IMR-90 (cell line): ENCODE measurements at regions not wholly inside any gene's neighbourhood (a gene's known extent, or its start where the extent isn't known, plus 50 kb on each side); places are given as distances from the start of the nearest gene placed in this dataset.

ENCODE experiments used
- ATAC-seq: fragments of 200-7000 bp; cut with Tn5 transposase; 2 replicates; pipeline ENCODE4 v1.9.1; 2020; ENCODE audit warnings: low read depth, mild to moderate bottlenecking, moderate library complexity
- BruUV-seq: library from RNA; stranded (reverse); fragments of 400-500 nt; replicated peaks from 2 replicates; lab custom pipeline; 2021; lab: Mats Ljungman, UMichigan
- CTCF ChIA-PET: fragments of 300-600 bp; formaldehyde crosslinking; extraction: SDS; loops from one replicate; lab custom pipeline; 2021; ENCODE audit warnings: antibody characterized with exemption; lab: Yijun Ruan, JAX
- POLR2A ChIA-PET: fragments of 300-600 bp; sonication (Branson Sonifier 250); formaldehyde crosslinking; loops from one replicate; lab custom pipeline; 2022; ENCODE audit warnings: antibody characterized with exemption; ENCODE audit not compliant: unreplicated experiment; lab: Charles Lee
- DNase-seq: peaks from one replicate; pipeline ENCODE4 v3.0.0; 2013
- H2AFZ ChIP-seq: replicated peaks from 2 replicates; pipeline ENCODE3; 2013; ENCODE audit warnings: low read length, mild to moderate bottlenecking; ENCODE audit not compliant: poor library complexity
- H2AK5ac ChIP-seq: 2 replicates; pipeline ENCODE4 v1.6.1; 2013; ENCODE audit warnings: low read depth, low read length, inconsistent platforms
- H2AK9ac ChIP-seq: replicated peaks from 2 replicates; pipeline ENCODE3; 2013; ENCODE audit warnings: mild to moderate bottlenecking, low read depth, low read length, moderate library complexity; ENCODE audit not compliant: poor library complexity
- H2BK120ac ChIP-seq: 2 replicates; pipeline ENCODE4 v1.6.1; 2013; ENCODE audit warnings: low read depth, low read length, inconsistent platforms
- H2BK15ac ChIP-seq: 3 replicates; pipeline ENCODE4 v1.6.1; 2013; ENCODE audit warnings: low read depth, low read length, inconsistent platforms
- H2BK20ac ChIP-seq: 2 replicates; pipeline ENCODE4 v1.6.1; 2013; ENCODE audit warnings: low read depth, mild to moderate bottlenecking, inconsistent platforms, low read length, moderate library complexity
- H2BK5ac ChIP-seq: 2 replicates; pipeline ENCODE4 v1.6.1; 2013; ENCODE audit warnings: mild to moderate bottlenecking, low read depth, low read length, inconsistent platforms; ENCODE audit not compliant: poor library complexity, severe bottlenecking
- H3K14ac ChIP-seq: replicated peaks from 2 replicates; pipeline ENCODE4 v1.6.1; 2013; ENCODE audit warnings: low read depth, low read length, inconsistent platforms
- H3K18ac ChIP-seq: 2 replicates; pipeline ENCODE4 v1.6.1; 2013; ENCODE audit warnings: low read depth, low read length, control low read depth
- H3K23ac ChIP-seq: 2 replicates; pipeline ENCODE4 v1.6.1; 2013; ENCODE audit warnings: low read depth, low read length, inconsistent platforms
- H3K27ac ChIP-seq: 2 replicates; pipeline ENCODE4 v1.5.1; 2013; ENCODE audit warnings: mild to moderate bottlenecking, control low read depth, low read length; ENCODE audit not compliant: insufficient read depth
- H3K27me3 ChIP-seq: 2 replicates; pipeline ENCODE4 v1.6.1; 2013; ENCODE audit warnings: low read length; ENCODE audit not compliant: control insufficient read depth, insufficient read depth
- H3K36me3 ChIP-seq: 2 replicates; pipeline ENCODE4 v1.6.1; 2013; ENCODE audit warnings: low read length, mixed read lengths; ENCODE audit not compliant: control insufficient read depth, insufficient read depth
- H3K4ac ChIP-seq: 2 replicates; pipeline ENCODE4 v1.6.1; 2013; ENCODE audit warnings: low read depth, low read length, inconsistent platforms
- H3K4me1 ChIP-seq: 2 replicates; pipeline ENCODE4 v1.6.1; 2013; ENCODE audit warnings: low read length, mixed read lengths; ENCODE audit not compliant: control insufficient read depth, insufficient read depth
- H3K4me2 ChIP-seq: 2 replicates; pipeline ENCODE4 v1.6.1; 2013; ENCODE audit warnings: low read depth, mild to moderate bottlenecking, control low read depth, low read length, moderate library complexity
- H3K4me3 ChIP-seq: 2 replicates; pipeline ENCODE4 v1.5.1; 2013; ENCODE audit warnings: low read depth, mild to moderate bottlenecking, control low read depth, low read length, moderate library complexity; ENCODE audit not compliant: insufficient read depth
- H3K56ac ChIP-seq: 2 replicates; pipeline ENCODE4 v1.6.1; 2013; ENCODE audit warnings: low read length, inconsistent platforms; ENCODE audit not compliant: insufficient read depth; ENCODE audit errors: extremely low read depth
- H3K79me1 ChIP-seq, 2 experiments: 2 replicates each; pipeline ENCODE4 v1.6.1; 2013; ENCODE audit warnings: low read length in 2 of 2, inconsistent platforms in 1 of 2, low read depth in 1 of 2
- H3K9ac ChIP-seq: 2 replicates; pipeline ENCODE4 v1.6.1; 2013; ENCODE audit warnings: low read depth, low read length, control low read depth
- H3K9me1 ChIP-seq: 2 replicates; pipeline ENCODE4 v1.6.1; 2013; ENCODE audit warnings: low read length, inconsistent platforms; ENCODE audit not compliant: insufficient read depth
- H3K9me3 ChIP-seq: 2 replicates; pipeline ENCODE4 v1.6.1; 2013; ENCODE audit warnings: low read length; ENCODE audit not compliant: control insufficient read depth, insufficient read depth
- H4K20me1 ChIP-seq: 2 replicates; pipeline ENCODE4 v1.6.1; 2013; ENCODE audit warnings: low read length, inconsistent platforms; ENCODE audit not compliant: insufficient read depth
- H4K5ac ChIP-seq: 2 replicates; pipeline ENCODE4 v1.6.1; 2013; ENCODE audit warnings: mild to moderate bottlenecking, low read depth, low read length, control low read depth
- H4K8ac ChIP-seq, 2 experiments: 2 replicates each; pipeline ENCODE4 v1.6.1; 2013; ENCODE audit warnings: low read depth in 2 of 2, low read length in 2 of 2, control low read depth in 1 of 2, inconsistent platforms in 1 of 2
- H4K91ac ChIP-seq: 2 replicates; pipeline ENCODE4 v1.6.1; 2013; ENCODE audit warnings: low read depth, low read length, inconsistent platforms; ENCODE audit not compliant: insufficient read depth
- BHLHE40 ChIP-seq: fragments of 150-350 bp; IDR thresholded peaks from 2 replicates; pipeline ENCODE4 v1.6.1; 2016; ENCODE audit warnings: mild to moderate bottlenecking, low read depth, low read length
- CEBPB ChIP-seq: IDR thresholded peaks from 2 replicates; pipeline ENCODE4 v1.6.1; 2012; ENCODE audit warnings: low read depth, low read length, improper control_type of control experiment
- CHD1 ChIP-seq: IDR thresholded peaks from 2 replicates; pipeline ENCODE4 v1.6.1; 2012; ENCODE audit warnings: low read depth, low read length, improper control_type of control experiment
- CTCF ChIP-seq: conservative IDR thresholded peaks from 2 replicates; pipeline ENCODE4 v1.5.1; 2012; ENCODE audit warnings: mild to moderate bottlenecking, low read depth, low read length, improper control_type of control experiment
- FOS ChIP-seq: fragments of 150-350 bp; IDR thresholded peaks from 2 replicates; pipeline ENCODE4 v1.6.1; 2016; ENCODE audit warnings: low read depth, low read length
- MAFK ChIP-seq: IDR thresholded peaks from 2 replicates; pipeline ENCODE4 v1.6.1; 2012; ENCODE audit warnings: low read depth, low read length, improper control_type of control experiment
- MAZ ChIP-seq: IDR thresholded peaks from 2 replicates; pipeline ENCODE4 v1.6.1; 2012; ENCODE audit warnings: low read depth, mild to moderate bottlenecking, low read length, improper control_type of control experiment, moderate library complexity, borderline replicate concordance
- MXI1 ChIP-seq: IDR thresholded peaks from 2 replicates; pipeline ENCODE4 v1.6.1; 2012; ENCODE audit warnings: low read depth, mild to moderate bottlenecking, low read length, moderate library complexity, borderline replicate concordance
- NFE2L2 ChIP-seq: fragments of 150-350 bp; IDR thresholded peaks from 2 replicates; pipeline ENCODE4 v1.6.1; 2016; ENCODE audit warnings: low read depth, mild to moderate bottlenecking, low read length
- POLR2A ChIP-seq: IDR thresholded peaks from 2 replicates; pipeline ENCODE4 v1.6.1; 2012; ENCODE audit warnings: mild to moderate bottlenecking, low read depth, low read length
- RAD21 ChIP-seq: IDR thresholded peaks from 2 replicates; pipeline ENCODE4 v1.6.1; 2012; ENCODE audit warnings: low read length, improper control_type of control experiment
- RCOR1 ChIP-seq: IDR thresholded peaks from 2 replicates; pipeline ENCODE4 v1.6.1; 2012; ENCODE audit warnings: mild to moderate bottlenecking, low read length, improper control_type of control experiment; ENCODE audit not compliant: insufficient replicate concordance
- RFX5 ChIP-seq: IDR thresholded peaks from 2 replicates; pipeline ENCODE4 v1.8.0; 2012; ENCODE audit warnings: low read depth, mild to moderate bottlenecking, low read length, moderate library complexity
- SMC3 ChIP-seq: fragments of 150-350 bp; IDR thresholded peaks from 2 replicates; pipeline ENCODE4 v1.6.1; 2016; ENCODE audit warnings: low read depth, mild to moderate bottlenecking, antibody characterized with exemption, low read length, moderate library complexity
- USF2 ChIP-seq: fragments of 150-350 bp; IDR thresholded peaks from 2 replicates; pipeline ENCODE4 v1.6.1; 2017; ENCODE audit warnings: mild to moderate bottlenecking, antibody characterized with exemption, low read length, low read depth
- WGBS, 2 experiments: methylation state at CpG; one replicate each; pipeline versions ENCODE4 v1.1.5 to v1.1.7; 2013; ENCODE audit warnings: missing lambda C conversion rate in 2 of 2; ENCODE audit not compliant: insufficient read length in 1 of 2; ENCODE audit errors: extremely low coverage in 2 of 2; 5-methylcytosine and 5-hydroxymethylcytosine counted together
- dilution Hi-C: fragments of 300-500 bp; cut with HindIII; formaldehyde crosslinking; loops from one replicate; pipeline ENCODE4 v1.14.3; 2018; ENCODE audit warnings: low sequenced_read_pairs; ENCODE audit not compliant: unreplicated experiment
- in situ Hi-C: fragments of 300-500 bp; cut with MboI; formaldehyde crosslinking; loops from 3 replicates; pipeline ENCODE4 v1.14.3; 2019; ENCODE audit warnings: low sequenced_read_pairs, inconsistent platforms, mixed read lengths
- intact Hi-C: fragments of 100-400 bp; cut with micrococcal nuclease; formaldehyde crosslinking; loops from 2 replicates; pipeline ENCODE4 v1.10.0; 2022
- TF ChIP-seq, protein P1 (sequence below): fragments of 150-350 bp; IDR thresholded peaks from 2 replicates; pipeline ENCODE4 v1.6.1; 2016; ENCODE audit warnings: low read depth, mild to moderate bottlenecking, low read length, moderate library complexity, borderline replicate concordance

DNA sequence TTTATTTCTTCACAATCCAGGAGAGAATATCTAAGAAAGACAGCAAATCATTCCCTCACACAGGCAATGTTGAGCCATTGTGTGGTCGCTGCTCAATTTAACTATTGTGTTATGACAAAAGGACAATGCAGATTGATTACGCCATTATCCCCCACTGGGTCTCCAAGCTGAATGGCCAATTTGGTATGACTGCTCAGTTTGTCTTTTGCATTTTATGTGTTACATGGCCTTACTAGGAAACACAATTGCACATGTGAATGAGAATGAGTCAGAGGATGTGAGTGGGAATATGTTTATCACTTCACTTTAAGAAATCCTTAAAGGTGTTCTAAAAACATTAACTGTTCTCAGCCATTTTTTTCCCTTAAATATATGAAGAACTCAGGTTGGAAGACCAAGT, 108.3 kb downstream of the FAM174A start:
- CTCF ChIA-PET = no interaction called here
- no TSS peak for BruUV-seq
- no peak overlapping the region for H2BK120ac ChIP-seq
- dilution Hi-C loops (no loop called here), intact Hi-C loops (no loop called here), in situ Hi-C loops (no loop called here)
- H4K20me1 ChIP-seq = no peaks in the 10 kb centered on the region
- no peak overlapping the region for H3K4ac ChIP-seq
- no peak overlapping the region for H3K18ac ChIP-seq
- no peak overlapping the region for H2BK15ac ChIP-seq
- no peaks in the 10 kb centered on the region for H3K4me1 ChIP-seq
- POLR2A ChIA-PET = no interaction called here
- no peak overlapping the region for H2BK5ac ChIP-seq
- H3K36me3 ChIP-seq = no peaks in the 10 kb centered on the region
- H4K91ac ChIP-seq = no peak overlapping the region
- H3K4me2 ChIP-seq = no peak overlapping the region
- H3K14ac ChIP-seq = no peak overlapping the region
- ATAC-seq (no peak), DNase-seq (no peak)
- no peak overlapping the region for H3K4me3 ChIP-seq
- H3K27ac ChIP-seq = no peak overlapping the region
- H3K23ac ChIP-seq = no peak overlapping the region
- no peak overlapping the region for H3K9ac ChIP-seq
- H3K79me1 ChIP-seq = no peaks in the 10 kb centered on the region
- H2AK5ac ChIP-seq = no peak overlapping the region
- H3K27me3 ChIP-seq = no peaks in the 10 kb centered on the region
- no peak overlapping the region for H2AK9ac ChIP-seq
- no peak overlapping the region for H4K5ac ChIP-seq
- no peaks in the 10 kb centered on the region for H3K9me3 ChIP-seq
- no peak for TF ChIP-seq RCOR1
- TF ChIP-seq RAD21 = no peak
- no peak for TF ChIP-seq CEBPB
- no peak for TF ChIP-seq CHD1
- no peak for TF ChIP-seq MXI1
- TF ChIP-seq RFX5 = no peak
- no peak for TF ChIP-seq MAFK
- no peak for TF ChIP-seq POLR2A
- no peak for TF ChIP-seq FOS
- no peak for TF ChIP-seq USF2
- no peak for TF ChIP-seq CTCF
- TF ChIP-seq SMC3 = no peak
- TF ChIP-seq, protein P1, sequence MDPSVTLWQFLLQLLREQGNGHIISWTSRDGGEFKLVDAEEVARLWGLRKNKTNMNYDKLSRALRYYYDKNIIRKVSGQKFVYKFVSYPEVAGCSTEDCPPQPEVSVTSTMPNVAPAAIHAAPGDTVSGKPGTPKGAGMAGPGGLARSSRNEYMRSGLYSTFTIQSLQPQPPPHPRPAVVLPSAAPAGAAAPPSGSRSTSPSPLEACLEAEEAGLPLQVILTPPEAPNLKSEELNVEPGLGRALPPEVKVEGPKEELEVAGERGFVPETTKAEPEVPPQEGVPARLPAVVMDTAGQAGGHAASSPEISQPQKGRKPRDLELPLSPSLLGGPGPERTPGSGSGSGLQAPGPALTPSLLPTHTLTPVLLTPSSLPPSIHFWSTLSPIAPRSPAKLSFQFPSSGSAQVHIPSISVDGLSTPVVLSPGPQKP = no peak
- no peak for TF ChIP-seq NFE2L2
- TF ChIP-seq BHLHE40 = no peak
- no peak for TF ChIP-seq MAZ
- no peaks in the 10 kb centered on the region for H3K9me1 ChIP-seq
- H4K8ac ChIP-seq = no peak overlapping the region
- no CpG with 5 or more reads among the region's 2 CpGs for WGBS, 2 experiments
- no peak overlapping the region for H2BK20ac ChIP-seq
- no peak overlapping the region for H3K56ac ChIP-seq
- no peak overlapping the region for H2AFZ ChIP-seq
